ENCODE measurements at regions not wholly inside any gene's neighbourhood (a gene's known extent, or its start where the extent isn't known, plus 50 kb on each side); places are given as distances from the start of the nearest gene placed in this dataset.

DNA sequence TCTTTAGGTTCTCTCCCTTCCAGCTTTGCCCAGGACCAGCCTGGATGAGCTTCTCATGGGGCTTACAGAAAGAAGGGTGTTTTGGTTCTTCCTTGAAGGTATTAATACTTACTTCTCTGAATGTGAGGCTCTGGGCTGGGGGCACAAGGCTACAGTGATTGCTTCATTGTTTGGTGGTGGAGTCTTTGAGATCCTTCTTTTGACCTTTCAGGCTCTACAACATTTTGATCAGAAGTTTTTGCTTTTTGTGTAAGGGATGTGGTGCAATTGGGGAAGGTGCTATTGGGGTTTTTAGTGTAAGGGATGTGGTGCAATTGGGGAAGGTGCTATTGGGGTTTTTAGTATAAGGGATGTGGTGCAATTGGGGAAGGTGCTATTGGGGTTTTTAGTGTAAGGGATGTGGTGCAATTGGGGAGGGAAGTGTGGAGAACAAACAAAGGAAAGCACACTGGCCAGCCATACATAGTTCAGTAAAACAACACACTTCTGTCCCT, 103.6 kb upstream of the IVNS1ABP start:
- Histone ChIP-seq H3T11ph (ENCODE audit: low read length) (no peak overlapping the region), H3K18ac (ENCODE audit: insufficient read length, low read depth, low read length) (no peak overlapping the region), H2AFZ (ENCODE audit: low read length) (no peak overlapping the region), H3K79me2 (ENCODE audit: insufficient read depth, low read length) (no peaks in the 10 kb centered on the region), H3K79me1 (ENCODE audit: insufficient read depth, low read depth, low read length, poor library complexity, severe bottlenecking) (no peaks in the 10 kb centered on the region), H2BK12ac (ENCODE audit: insufficient read length, low read depth, low read length) (no peak overlapping the region), H3K9ac (ENCODE audit: extremely low read depth, insufficient read length, low read length) (no peak overlapping the region), H3K56ac (ENCODE audit: insufficient read length, low read depth, low read length) (no peak overlapping the region), H4K91ac (ENCODE audit: insufficient read length, low read depth, low read length) (no peak overlapping the region), H3K23ac (ENCODE audit: insufficient read length, low read depth, low read length) (no peak overlapping the region), H3K4me2 (ENCODE audit: insufficient read depth, insufficient read length, low read length) (no peak overlapping the region), H3K4ac (ENCODE audit: low read depth, low read length) (no peak overlapping the region), H3K9me3 (ENCODE audit: control insufficient read depth, low read depth, low read length) (no peaks in the 10 kb centered on the region), H2BK15ac (ENCODE audit: low read depth, low read length) (no peak overlapping the region), H3K27me3 (ENCODE audit: insufficient read depth, low read length) (no peaks in the 10 kb centered on the region), H4K8ac (replicated peaks; ENCODE audit: insufficient read length, low read depth, low read length) (no peak overlapping the region), H2BK120ac (ENCODE audit: low read depth, low read length, poor library complexity, severe bottlenecking) (no peak overlapping the region), H3K14ac (ENCODE audit: insufficient read depth, low read length) (no peak overlapping the region), H3K23me2 (ENCODE audit: insufficient read length, low read depth, low read length, poor library complexity, severe bottlenecking) (no peaks in the 10 kb centered on the region), H3K4me1 (ENCODE audit: insufficient read depth, low read length) (no peaks in the 10 kb centered on the region), H4K20me1 (ENCODE audit: control insufficient read depth, insufficient read depth, insufficient read length) (no peaks in the 10 kb centered on the region), H4K5ac (ENCODE audit: insufficient read length, low read depth, low read length) (no peak overlapping the region), H2BK20ac (ENCODE audit: low read depth, low read length, poor library complexity, severe bottlenecking) (no peak overlapping the region), H2BK5ac (ENCODE audit: insufficient read length, low read length) (no peak overlapping the region), H2AK5ac (ENCODE audit: insufficient read length, low read length) (no peak overlapping the region), H3K27ac (ENCODE audit: insufficient read length, low read depth, low read length) (no peak overlapping the region)
- H3K9me3 Mint-ChIP-seq = no peaks in the 10 kb centered on the region
- no peaks in the 10 kb centered on the region for H3K4me1 Mint-ChIP-seq
- no peak overlapping the region for H3K4me3 Mint-ChIP-seq
- peak overlapping the region in 1 of 3 experiments; percentile 55; a peak in 1 of 7 replicates for H3K27ac Mint-ChIP-seq
- no peaks in the 10 kb centered on the region for H3K36me3 Mint-ChIP-seq (ENCODE audit: insufficient read depth in 1 of 3, low read depth in 3 of 3)
- no peaks in the 10 kb centered on the region for H3K27me3 Mint-ChIP-seq (ENCODE audit: low read depth)
- TF ChIP-seq, protein P1, sequence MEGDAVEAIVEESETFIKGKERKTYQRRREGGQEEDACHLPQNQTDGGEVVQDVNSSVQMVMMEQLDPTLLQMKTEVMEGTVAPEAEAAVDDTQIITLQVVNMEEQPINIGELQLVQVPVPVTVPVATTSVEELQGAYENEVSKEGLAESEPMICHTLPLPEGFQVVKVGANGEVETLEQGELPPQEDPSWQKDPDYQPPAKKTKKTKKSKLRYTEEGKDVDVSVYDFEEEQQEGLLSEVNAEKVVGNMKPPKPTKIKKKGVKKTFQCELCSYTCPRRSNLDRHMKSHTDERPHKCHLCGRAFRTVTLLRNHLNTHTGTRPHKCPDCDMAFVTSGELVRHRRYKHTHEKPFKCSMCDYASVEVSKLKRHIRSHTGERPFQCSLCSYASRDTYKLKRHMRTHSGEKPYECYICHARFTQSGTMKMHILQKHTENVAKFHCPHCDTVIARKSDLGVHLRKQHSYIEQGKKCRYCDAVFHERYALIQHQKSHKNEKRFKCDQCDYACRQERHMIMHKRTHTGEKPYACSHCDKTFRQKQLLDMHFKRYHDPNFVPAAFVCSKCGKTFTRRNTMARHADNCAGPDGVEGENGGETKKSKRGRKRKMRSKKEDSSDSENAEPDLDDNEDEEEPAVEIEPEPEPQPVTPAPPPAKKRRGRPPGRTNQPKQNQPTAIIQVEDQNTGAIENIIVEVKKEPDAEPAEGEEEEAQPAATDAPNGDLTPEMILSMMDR (conservative IDR thresholded peaks at IDR 0.05) = no peak
- DNase-seq = no peak

All from H9 (cell line).